GM23248 (cell line): ENCODE measurements at regions not wholly inside any gene's neighbourhood (a gene's known extent, or its start where the extent isn't known, plus 50 kb on each side); places are given as distances from the start of the nearest gene placed in this dataset.

Experiments used
- EZH2 ChIP-seq: fragments of 200-600 bp; sonication (generic); IDR thresholded peaks from 2 replicates; pipeline ENCODE4 v1.6.1; 2018; ENCODE audit warnings: antibody characterized with exemption, mild to moderate bottlenecking; ENCODE audit not compliant: insufficient read depth, poor library complexity, severe bottlenecking
- EZH2phosphoT487 ChIP-seq: fragments of 200-600 bp; sonication (generic); IDR thresholded peaks from 2 replicates; pipeline ENCODE4 v1.6.1; 2018; ENCODE audit warnings: antibody characterized with exemption, moderate library complexity, mild to moderate bottlenecking, low read depth; ENCODE audit not compliant: insufficient read depth

DNA sequence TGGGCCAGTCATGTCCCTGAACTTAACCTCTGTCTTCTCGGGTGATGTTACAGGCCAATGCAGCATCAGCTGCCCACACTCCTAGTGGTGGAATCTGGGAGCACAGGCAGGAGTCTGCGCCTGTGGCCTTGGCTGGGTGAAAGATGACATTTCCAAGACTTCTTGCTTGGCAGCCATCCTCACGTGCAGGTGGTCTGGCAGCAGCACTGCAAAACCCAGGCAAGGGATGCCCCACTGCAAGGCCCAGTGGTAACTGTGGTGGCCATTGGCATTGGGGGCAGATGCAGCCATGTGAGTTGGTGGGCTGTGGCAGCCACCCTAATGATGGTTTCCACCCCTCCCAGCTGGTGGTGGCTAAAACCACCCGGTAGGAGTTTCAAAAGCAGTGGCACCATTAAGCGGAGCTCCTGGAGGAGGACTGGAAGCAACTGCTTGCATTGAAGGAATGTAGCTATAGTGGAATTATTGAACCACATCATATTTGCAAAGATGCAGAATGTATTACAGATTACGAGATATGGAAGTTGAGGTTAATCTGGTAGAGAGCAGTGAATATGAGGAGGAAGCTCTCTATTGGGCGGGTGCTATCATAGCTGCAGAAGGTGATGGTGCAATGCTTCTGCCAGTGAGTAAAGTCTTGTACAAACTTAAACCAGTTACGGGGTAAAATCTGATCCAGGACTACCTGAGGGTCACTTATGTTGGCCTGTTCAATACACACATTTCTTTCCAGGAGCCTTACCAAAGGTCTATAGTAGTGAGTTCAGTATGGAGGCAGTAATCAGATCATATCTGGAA is 120.7 kb upstream of the TOP3B start:
- TF ChIP-seq EZH2 = no peak
- no peak for TF ChIP-seq EZH2phosphoT487
